K562 (cell line): ENCODE measurements at regions not wholly inside any gene's neighbourhood (a gene's known extent, or its start where the extent isn't known, plus 50 kb on each side); places are given as distances from the start of the nearest gene placed in this dataset.

Experiments
- ATAC-seq: fragments of 200-7000 bp; cut with Tn5 transposase; 3 replicates; pipeline ENCODE4 v1.9.1; 2020; ENCODE audit warnings: moderate library complexity
- BruUV-seq: library from RNA; stranded (reverse); fragments of 400-500 nt; replicated peaks from 2 replicates; lab custom pipeline; 2021; lab: Mats Ljungman, UMichigan
- CTCF ChIA-PET: fragments of 300-600 bp; formaldehyde crosslinking; extraction: SDS; loops from one replicate; lab custom pipeline; 2021; ENCODE audit warnings: low intra/inter-chr PET ratio; lab: Yijun Ruan, JAX
- POLR2A ChIA-PET: fragments of 300-600, 350-650 bp; sonication (Branson Sonifier 250); formaldehyde crosslinking; extraction: SDS; loops from one replicate; lab custom pipeline; 2021; ENCODE audit warnings: antibody characterized with exemption, inconsistent platforms; lab: Yijun Ruan, JAX
- DNase-seq, 4 experiments: peaks; one replicate each; pipeline versions ENCODE4 v3.0.0 to v3.0.0-alpha.2; 2011 to 2018; ENCODE audit warnings: low spot score in 3 of 4, mixed read lengths in 3 of 4; ENCODE audit errors: extremely low read depth in 1 of 4
- FAIRE-seq: peaks from 2 replicates; lab custom pipeline; 2011; peaks lifted over from hg19 to GRCh38; lab: Jason Lieb, UNC
- H2AFZ ChIP-seq: 2 replicates; pipeline ENCODE4 v1.6.0; 2011; ENCODE audit warnings: low read depth, low read length, control low read depth, inconsistent platforms
- H3K27ac ChIP-seq: fragments of 200-600 bp; 3 replicates; pipeline ENCODE4 v1.8.0; 2011; ENCODE audit warnings: low read depth, mild to moderate bottlenecking, control low read depth, inconsistent platforms, low read length, moderate library complexity, mixed read lengths; ENCODE audit errors: extremely low read depth
- H3K27me3 ChIP-seq, 2 experiments: fragments of 300-600 bp in 1 of 2; 2 replicates in 1 of 2; 3 replicates in 1 of 2; pipeline versions ENCODE4 v1.6.0 to v1.8.0; 2011; ENCODE audit warnings: inconsistent platforms in 2 of 2, low read length in 2 of 2, mild to moderate bottlenecking in 1 of 2, mixed read lengths in 1 of 2, moderate library complexity in 1 of 2; ENCODE audit not compliant: control insufficient read depth in 2 of 2, insufficient read depth in 2 of 2
- H3K36me3 ChIP-seq: fragments of 300-600 bp; 3 replicates; pipeline ENCODE4 v1.8.0; 2011; ENCODE audit warnings: mild to moderate bottlenecking, low read length, inconsistent platforms; ENCODE audit not compliant: control insufficient read depth, insufficient read depth
- H3K4me1 ChIP-seq, 2 experiments: fragments of 200-600 bp in 1 of 2; replicated peaks in 1 of 2; 2 replicates in 1 of 2; 3 replicates in 1 of 2; pipeline versions ENCODE4 v1.5.1 to v1.8.0; 2011; ENCODE audit warnings: inconsistent platforms in 2 of 2, low read length in 2 of 2, mild to moderate bottlenecking in 1 of 2, mixed read lengths in 1 of 2, moderate library complexity in 1 of 2; ENCODE audit not compliant: control insufficient read depth in 2 of 2, insufficient read depth in 2 of 2
- H3K4me2 ChIP-seq: 2 replicates; pipeline ENCODE4 v1.6.1; 2011; ENCODE audit warnings: low read length, control low read depth, inconsistent platforms, mixed read lengths; ENCODE audit not compliant: insufficient read depth
- H3K4me3 ChIP-seq: fragments of 200-600 bp; sonication (generic), shearing (Covaris generic); 2 replicates; pipeline ENCODE4 v1.5.1; 2016; ENCODE audit warnings: control low read depth, inconsistent platforms
- H3K79me2 ChIP-seq: fragments of 200-600 bp; 3 replicates; pipeline ENCODE4 v1.8.0; 2011; ENCODE audit warnings: low read length, inconsistent platforms; ENCODE audit not compliant: control insufficient read depth, insufficient read depth
- H3K9ac ChIP-seq, 2 experiments: 2 replicates each; pipeline versions ENCODE4 v1.6.0 to v1.6.1; 2011; ENCODE audit warnings: low read depth in 2 of 2, low read length in 2 of 2, control low read depth in 1 of 2, inconsistent platforms in 1 of 2, mild to moderate bottlenecking in 1 of 2, mixed read lengths in 1 of 2; ENCODE audit not compliant: insufficient read depth in 1 of 2
- H3K9me1 ChIP-seq: one replicate; pipeline ENCODE4 v1.6.0; 2011; ENCODE audit warnings: inconsistent platforms, mild to moderate bottlenecking, low read length, moderate library complexity; ENCODE audit not compliant: control insufficient read depth, insufficient read depth
- H3K9me3 ChIP-seq: replicated peaks from 2 replicates; pipeline ENCODE4 v1.5.1; 2011; ENCODE audit warnings: low read depth, low read length, inconsistent platforms; ENCODE audit not compliant: control insufficient read depth, insufficient read depth
- H4K20me1 ChIP-seq: replicated peaks from 2 replicates; pipeline ENCODE4 v1.6.1; 2011; ENCODE audit warnings: low read length, inconsistent platforms, mixed read lengths; ENCODE audit not compliant: control insufficient read depth, insufficient read depth
- ATF4 ChIP-seq: fragments of 450-650 bp; formaldehyde crosslinking; IDR thresholded peaks from 2 replicates; pipeline ENCODE4 v1.4.0; 2022; ENCODE audit warnings: mild to moderate bottlenecking, moderate library complexity
- CHD1 ChIP-seq: fragments of 200-600 bp; sonication (generic); IDR thresholded peaks from one replicate; pipeline ENCODE4 v1.6.1; 2012; ENCODE audit warnings: mild to moderate bottlenecking, moderate library complexity, low read length, inconsistent platforms
- DDX20 ChIP-seq: fragments of 450-650 bp; IDR thresholded peaks from 2 replicates; pipeline ENCODE4 v1.6.1; 2016; ENCODE audit warnings: missing genetic modification characterization, low read depth, mild to moderate bottlenecking, missing compliant biosample characterization, moderate library complexity
- ELK3 ChIP-seq: fragments of 450-650 bp; formaldehyde crosslinking; IDR thresholded peaks from 2 replicates; pipeline ENCODE4 v1.4.0; 2020; ENCODE audit warnings: mild to moderate bottlenecking
- FUS ChIP-seq: fragments of 200-400 bp; formaldehyde crosslinking; optimal IDR thresholded peaks from 2 replicates; pipeline ENCODE3; 2017; ENCODE audit warnings: low read depth, low read length
- HNRNPH1 ChIP-seq: fragments of 200-400 bp; formaldehyde crosslinking; optimal IDR thresholded peaks from 2 replicates; pipeline ENCODE3; 2017; ENCODE audit warnings: low read depth, mild to moderate bottlenecking, low read length, moderate library complexity
- IFI16 ChIP-seq: fragments of 250-450 bp; sonication (Bioruptor Pico); IDR thresholded peaks from 2 replicates; pipeline ENCODE4 v2.1.2; 2022; ENCODE audit warnings: mild to moderate bottlenecking, inconsistent platforms
- NFIX ChIP-seq: fragments of 250-450 bp; sonication (Bioruptor Pico); IDR thresholded peaks from 2 replicates; pipeline ENCODE4 v1.4.0; 2020; ENCODE audit warnings: low read depth, mild to moderate bottlenecking, moderate library complexity
- OTX1 ChIP-seq: fragments of 450-650 bp; formaldehyde crosslinking; IDR thresholded peaks from 2 replicates; pipeline ENCODE4 v1.4.0; 2022; ENCODE audit warnings: mild to moderate bottlenecking
- RAD21 ChIP-seq, 2 experiments: fragments of 250-450 bp in 1 of 2; fragments of 450-650 bp in 1 of 2; sonication (Bioruptor Pico) in 1 of 2; formaldehyde crosslinking in 1 of 2; IDR thresholded peaks in 1 of 2; conservative IDR thresholded peaks in 1 of 2; 2 replicates each; pipeline versions ENCODE4 v1.4.0 to v1.8.0; 2020 to 2022; ENCODE audit warnings: mild to moderate bottlenecking in 2 of 2, moderate library complexity in 1 of 2
- SREBF1 ChIP-seq: fragments of 150-350 bp; IDR thresholded peaks from 2 replicates; pipeline ENCODE4 v1.6.1; 2014; ENCODE audit warnings: antibody characterized with exemption, low read depth, low read length, borderline replicate concordance
- SUPT5H ChIP-seq: fragments of 450-650 bp; IDR thresholded peaks from 2 replicates; pipeline ENCODE4 v1.6.1; 2016
- TCFL5 ChIP-seq: fragments of 250-450 bp; sonication (Bioruptor Pico); conservative IDR thresholded peaks from 2 replicates; pipeline ENCODE4 v1.6.1; 2021; ENCODE audit warnings: mild to moderate bottlenecking, moderate library complexity, matching md5 sums
- THRAP3 ChIP-seq: fragments of 450-650 bp; IDR thresholded peaks from 2 replicates; pipeline ENCODE4 v1.6.1; 2016; ENCODE audit warnings: mild to moderate bottlenecking, inconsistent platforms, borderline replicate concordance
- YY1 ChIP-seq, 3 experiments: IDR thresholded peaks; 2 replicates each; pipeline ENCODE4 v1.6.1; 2011; ENCODE audit warnings: low read length in 2 of 3, mild to moderate bottlenecking in 2 of 3, moderate library complexity in 2 of 3, borderline replicate concordance in 1 of 3, control low read depth in 1 of 3, low read depth in 1 of 3; ENCODE audit not compliant: insufficient read depth in 3 of 3, insufficient replicate concordance in 2 of 3, control insufficient read depth in 1 of 3, insufficient read length in 1 of 3; ENCODE audit errors: extremely low read depth in 1 of 3
- ZNF146 ChIP-seq: IDR thresholded peaks from one replicate; pipeline ENCODE4 v1.6.1; 2018; ENCODE audit warnings: missing compliant biosample characterization; ENCODE audit not compliant: unreplicated experiment
- ZNF232 ChIP-seq: sonication (generic); formaldehyde crosslinking; IDR thresholded peaks from 2 replicates; pipeline ENCODE4 v1.8.0; 2022; ENCODE audit warnings: mild to moderate bottlenecking, missing genetic modification reagents
- ZNF277 ChIP-seq: fragments of 250-450 bp; sonication (Bioruptor Pico); IDR thresholded peaks from 2 replicates; pipeline ENCODE4 v1.8.0; 2022; ENCODE audit warnings: inconsistent platforms, mild to moderate bottlenecking, moderate library complexity, borderline replicate concordance
- WGBS: fragments of 100-300 bp; shearing (Covaris generic); methylation state at CpG from one replicate; pipeline ENCODE4 v1.1.6; 2016; ENCODE audit warnings: low coverage, mixed read lengths; ENCODE audit not compliant: insufficient coverage; ENCODE audit errors: missing lambda C conversion rate; 5-methylcytosine and 5-hydroxymethylcytosine counted together
- in situ Hi-C: fragments of 300-500 bp; cut with MboI; formaldehyde crosslinking; loops from 4 replicates; pipeline ENCODE4 v1.15.0; 2018; ENCODE audit warnings: inconsistent platforms, mixed read lengths
- intact Hi-C: fragments of 100-400 bp; cut with micrococcal nuclease; formaldehyde crosslinking; loops from 2 replicates; pipeline ENCODE4 v1.14.2; 2022
- TF ChIP-seq, protein P1 (sequence below): sonication (generic); formaldehyde crosslinking; IDR thresholded peaks from 2 replicates; pipeline ENCODE4 v1.8.0; 2022; ENCODE audit warnings: mild to moderate bottlenecking, missing genetic modification reagents

GRCh38 chr12:105588106-105588505 is 257.6 kb downstream of the C12orf75 start:
- Histone ChIP-seq H3K27ac (no peak overlapping the region), H3K36me3 (no peaks in the 10 kb centered on the region), H3K27me3 (peaks cover 0 to 3% of the 10 kb centered on the region in 2 experiments; a peak in 1 of 5 replicates), H3K4me2 (no peak overlapping the region), H3K4me3 (no peak overlapping the region), H4K20me1 (no peaks in the 10 kb centered on the region), H2AFZ (no peak overlapping the region), H3K9ac (no peak overlapping the region), H3K4me1 (no peaks in the 10 kb centered on the region), H3K79me2 (no peaks in the 10 kb centered on the region), H3K9me1 (no peaks in the 10 kb centered on the region), H3K9me3 (no peaks in the 10 kb centered on the region)
- BruUV-seq: no TSS peak
- ATAC-seq: no peak
- no peak for TF ChIP-seq THRAP3
- TF ChIP-seq ZNF277 (CRISPR knock-in tag): no peak
- TF ChIP-seq CHD1: no peak
- TF ChIP-seq ELK3 (CRISPR knock-in tag): no peak
- no peak for TF ChIP-seq YY1 (IDR thresholded peaks at IDR 0.05; ENCODE audit: borderline replicate concordance in 1 of 3, control insufficient read depth in 1 of 3, extremely low read depth in 1 of 3, insufficient read depth in 3 of 3, insufficient read length in 1 of 3, insufficient replicate concordance in 2 of 3, low read depth in 1 of 3, low read length in 2 of 3)
- no peak for TF ChIP-seq HNRNPH1
- no peak for TF ChIP-seq ZNF232
- no peak for TF ChIP-seq FUS
- TF ChIP-seq RAD21 (CRISPR knock-in tag; conservative IDR thresholded peaks at IDR 0.05 in 1 of 2, IDR thresholded peaks at IDR 0.05 in 1 of 2): no peak
- TF ChIP-seq SUPT5H: no peak
- TF ChIP-seq SREBF1: no peak
- TF ChIP-seq TCFL5 (CRISPR knock-in tag): no peak
- no peak for TF ChIP-seq ATF4
- TF ChIP-seq DDX20 (tag): no peak
- no peak for TF ChIP-seq OTX1 (CRISPR knock-in tag)
- TF ChIP-seq NFIX (CRISPR knock-in tag): no peak
- TF ChIP-seq, protein P1, sequence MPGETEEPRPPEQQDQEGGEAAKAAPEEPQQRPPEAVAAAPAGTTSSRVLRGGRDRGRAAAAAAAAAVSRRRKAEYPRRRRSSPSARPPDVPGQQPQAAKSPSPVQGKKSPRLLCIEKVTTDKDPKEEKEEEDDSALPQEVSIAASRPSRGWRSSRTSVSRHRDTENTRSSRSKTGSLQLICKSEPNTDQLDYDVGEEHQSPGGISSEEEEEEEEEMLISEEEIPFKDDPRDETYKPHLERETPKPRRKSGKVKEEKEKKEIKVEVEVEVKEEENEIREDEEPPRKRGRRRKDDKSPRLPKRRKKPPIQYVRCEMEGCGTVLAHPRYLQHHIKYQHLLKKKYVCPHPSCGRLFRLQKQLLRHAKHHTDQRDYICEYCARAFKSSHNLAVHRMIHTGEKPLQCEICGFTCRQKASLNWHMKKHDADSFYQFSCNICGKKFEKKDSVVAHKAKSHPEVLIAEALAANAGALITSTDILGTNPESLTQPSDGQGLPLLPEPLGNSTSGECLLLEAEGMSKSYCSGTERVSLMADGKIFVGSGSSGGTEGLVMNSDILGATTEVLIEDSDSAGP (CRISPR knock-in tag): no peak
- TF ChIP-seq ZNF146 (CRISPR knock-in tag): no peak
- no peak for TF ChIP-seq IFI16 (CRISPR knock-in tag)
- WGBS: 0% methylated on average over 4 of the region's 4 CpGs
- intact Hi-C loops: no loop called here
- FAIRE-seq: no peak
- in situ Hi-C loops: no loop called here
- ChIA-PET CTCF (no interaction called here), POLR2A (no interaction called here)
- DNase-seq: no peak
